Liver (tissue), 7 donors: ENCODE measurements at regions not wholly inside any gene's neighbourhood (a gene's known extent, or its start where the extent isn't known, plus 50 kb on each side); places are given as distances from the start of the nearest gene placed in this dataset.

Experiments used
- DNase-seq: peaks from one replicate; pipeline ENCODE4 v3.0.0-alpha.2; 2017; ENCODE audit warnings: low spot score
- H3K27ac ChIP-seq, 2 donors: one replicate each; pipeline ENCODE4 v1.7.0; 2013; ENCODE audit warnings: inconsistent platforms in 2 of 2, low read length in 2 of 2, control low read depth in 1 of 2, low read depth in 1 of 2, mild to moderate bottlenecking in 1 of 2
- H3K27me3 ChIP-seq, 4 donors: one replicate each; pipeline versions ENCODE4 v1.6.1 to v1.7.0; 2013; ENCODE audit warnings: low read length in 3 of 4, inconsistent platforms in 1 of 4, mild to moderate bottlenecking in 1 of 4, moderate library complexity in 1 of 4; ENCODE audit not compliant: control insufficient read depth in 4 of 4, insufficient read depth in 4 of 4
- H3K36me3 ChIP-seq, 4 donors: one replicate each; pipeline versions ENCODE4 v1.6.1 to v1.7.0; 2013; ENCODE audit warnings: low read length in 3 of 4, mild to moderate bottlenecking in 3 of 4, low read depth in 1 of 4, moderate library complexity in 1 of 4; ENCODE audit not compliant: control insufficient read depth in 4 of 4, insufficient read depth in 3 of 4
- H3K4me1 ChIP-seq, 4 donors: one replicate each; pipeline versions ENCODE4 v1.6.1 to v1.7.0; 2013; ENCODE audit warnings: low read length in 3 of 4, mild to moderate bottlenecking in 3 of 4, moderate library complexity in 1 of 4; ENCODE audit not compliant: control insufficient read depth in 4 of 4, insufficient read depth in 4 of 4
- H3K4me3 ChIP-seq, 3 donors: one replicate each; pipeline versions ENCODE4 v1.6.1 to v1.7.0; 2013; ENCODE audit warnings: low read length in 3 of 3, control low read depth in 1 of 3, low read depth in 1 of 3, mild to moderate bottlenecking in 1 of 3
- H3K9ac ChIP-seq, 2 donors: one replicate each; pipeline ENCODE4 v1.7.0; 2013; ENCODE audit warnings: low read length in 2 of 2, mild to moderate bottlenecking in 2 of 2, moderate library complexity in 2 of 2, control low read depth in 1 of 2, low read depth in 1 of 2
- H3K9me3 ChIP-seq, 4 donors: one replicate each; pipeline versions ENCODE4 v1.6.1 to v1.7.0; 2013; ENCODE audit warnings: low read length in 3 of 4; ENCODE audit not compliant: control insufficient read depth in 4 of 4
- EGR1 ChIP-seq, 2 donors: IDR thresholded peaks; 2 replicates each; pipeline ENCODE4 v1.6.1; 2016 to 2018; ENCODE audit warnings: antibody characterized with exemption in 2 of 2, low read depth in 2 of 2
- GABPA ChIP-seq, 2 donors: IDR thresholded peaks in 1 of 2; conservative IDR thresholded peaks in 1 of 2; 2 replicates each; pipeline ENCODE4 v1.6.1; 2016; ENCODE audit warnings: antibody characterized with exemption in 2 of 2, mild to moderate bottlenecking in 1 of 2, moderate library complexity in 1 of 2
- HNF4A ChIP-seq, 2 donors: conservative IDR thresholded peaks; 2 replicates each; pipeline ENCODE4 v1.6.1; 2016; ENCODE audit warnings: antibody characterized with exemption in 2 of 2, mild to moderate bottlenecking in 2 of 2
- JUND ChIP-seq, 2 donors: IDR thresholded peaks; 2 replicates each; pipeline ENCODE4 v1.6.1; 2016; ENCODE audit warnings: antibody characterized with exemption in 2 of 2
- MAX ChIP-seq: IDR thresholded peaks from 2 replicates; pipeline ENCODE4 v1.6.1; 2016; ENCODE audit warnings: antibody characterized with exemption
- RAD21 ChIP-seq, 2 donors: IDR thresholded peaks; 2 replicates each; pipeline ENCODE4 v1.6.1; 2016; ENCODE audit warnings: antibody characterized with exemption in 2 of 2, mild to moderate bottlenecking in 2 of 2
- REST ChIP-seq: IDR thresholded peaks from 2 replicates; pipeline ENCODE4 v1.6.1; 2016; ENCODE audit warnings: antibody characterized with exemption, mild to moderate bottlenecking
- RXRA ChIP-seq, 2 donors: IDR thresholded peaks; 2 replicates each; pipeline ENCODE4 v1.6.1; 2017 to 2018; ENCODE audit warnings: antibody characterized with exemption in 2 of 2, mild to moderate bottlenecking in 1 of 2
- ZBTB33 ChIP-seq: IDR thresholded peaks from 2 replicates; pipeline ENCODE4 v1.6.1; 2016; ENCODE audit warnings: antibody characterized with exemption
- WGBS: extraction: QIAGEN DNeasy Blood & Tissue Kit; methylation state at CpG from one replicate; pipeline ENCODE4 v1.1.7; 2013; 5-methylcytosine and 5-hydroxymethylcytosine counted together
- donor health status: healthy.
- donor health status: healthy.
- donor health status: healthy.
- donor health status: healthy.

GRCh38 chr5:30808996-30809395, 384.5 kb upstream of the CDH6 start:
- WGBS, result 44% methylated on average over 2 of the region's 2 CpGs
- Histone ChIP-seq H3K4me1 (no peaks in the 10 kb centered on the region), H3K36me3 (no peaks in the 10 kb centered on the region), H3K4me3 (no peak overlapping the region), H3K9ac (no peak overlapping the region), H3K9me3 (peaks cover 0 to 2% (median 0%) of the 10 kb centered on the region in 4 donors), H3K27ac (no peak overlapping the region), H3K27me3 (peaks cover 0 to 4% (median 0%) of the 10 kb centered on the region in 4 donors)
- TF ChIP-seq RXRA (IDR thresholded peaks at IDR 0.05), result no peak
- peak; percentile 95 for TF ChIP-seq REST
- no peak for DNase-seq

- Histone ChIP-seq H3K9ac (no peak overlapping the region), H3K4me3 (no peak overlapping the region), H3K36me3 (no peaks in the 10 kb centered on the region), H3K9me3 (peaks cover 0 to 2% (median 0%) of the 10 kb centered on the region in 4 donors), H3K4me1 (no peaks in the 10 kb centered on the region), H3K27ac (no peak overlapping the region), H3K27me3 (peaks cover 0 to 4% (median 0%) of the 10 kb centered on the region in 4 donors)
- DNase-seq, result no peak
- TF ChIP-seq HNF4A (conservative IDR thresholded peaks at IDR 0.05), result no peak
- TF ChIP-seq GABPA (IDR thresholded peaks at IDR 0.05 in 1 of 2, conservative IDR thresholded peaks at IDR 0.05 in 1 of 2), result no peak
- no peak for TF ChIP-seq ZBTB33
- peak; percentile 25 to 26 for TF ChIP-seq RAD21 (IDR thresholded peaks at IDR 0.05)
- TF ChIP-seq MAX, result no peak
- no peak for TF ChIP-seq REST
- no peak for TF ChIP-seq JUND (IDR thresholded peaks at IDR 0.05)
- TF ChIP-seq EGR1 (IDR thresholded peaks at IDR 0.05; ENCODE audit: low read depth in 2 of 2), result no peak
- 63% methylated on average over 7 of the region's 7 CpGs for WGBS
Measured at GRCh38 chr5:30804739-30805505, 388.6 kb upstream of the CDH6 start.
